Right lung (tissue), 2 donors: ENCODE measurements at regions not wholly inside any gene's neighbourhood (a gene's known extent, or its start where the extent isn't known, plus 50 kb on each side); places are given as distances from the start of the nearest gene placed in this dataset.

Experiments used
- DNase-seq, 2 donors: peaks; one replicate each; pipeline ENCODE4 v3.0.0-alpha.2; 2013

DNA sequence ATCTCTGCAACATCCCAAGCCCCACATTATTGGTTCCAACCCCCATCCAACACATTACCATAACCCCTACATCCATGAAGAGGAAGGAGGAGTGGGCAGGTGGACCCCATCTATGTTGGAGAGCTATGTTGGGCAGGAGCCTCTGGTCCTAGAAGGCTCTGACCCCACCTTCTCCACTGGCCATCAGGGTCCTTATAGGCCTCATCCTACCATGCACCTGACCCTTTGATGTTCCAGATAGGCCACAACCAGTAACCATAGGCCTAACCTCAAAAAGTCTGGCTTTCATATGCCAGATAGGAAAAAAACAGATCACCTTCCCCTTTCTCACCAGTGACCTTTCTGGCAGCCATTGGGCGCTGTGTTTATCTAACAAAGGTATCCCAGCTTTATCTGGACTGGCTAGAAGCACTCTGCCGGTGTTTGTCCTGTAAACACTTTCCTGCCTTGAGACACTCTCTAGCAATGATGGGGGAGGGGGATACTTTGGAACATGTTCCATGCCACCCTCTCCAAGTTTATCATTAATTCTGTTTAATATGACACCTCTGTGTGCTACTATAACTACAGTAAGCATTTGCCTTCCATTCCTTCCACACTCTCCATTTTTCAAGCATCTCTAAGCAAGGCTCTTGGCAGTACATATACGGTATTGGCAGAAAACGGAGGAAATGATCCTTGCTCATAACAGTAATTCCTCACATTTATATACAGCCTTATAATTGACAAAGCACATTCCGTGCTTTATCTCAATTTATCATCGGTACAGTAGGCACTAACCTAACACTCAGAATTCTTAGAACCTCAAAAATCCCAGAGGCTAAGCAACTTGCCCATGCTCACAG is 377.1 kb downstream of the VPS13C start:
- no peak for DNase-seq

DNA sequence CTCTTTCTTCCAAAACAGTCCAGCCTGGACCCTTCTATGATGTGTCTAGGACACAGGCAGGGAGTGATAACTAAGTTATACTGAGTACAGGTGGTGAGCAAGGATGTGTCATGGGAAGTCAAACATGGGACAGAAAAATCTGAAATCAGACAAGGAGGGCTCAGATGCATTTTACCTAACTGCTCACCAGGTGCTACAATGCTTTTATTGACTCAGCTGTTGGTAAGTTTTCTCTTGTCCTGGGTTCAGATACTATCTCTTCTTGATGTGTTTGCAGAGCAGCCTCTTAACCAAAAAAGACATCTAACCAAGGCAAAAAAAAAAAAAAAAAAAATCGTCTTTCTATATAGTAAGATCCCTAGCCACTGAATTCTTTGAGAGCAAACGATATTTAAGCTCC is 378.6 kb downstream of the VPS13C start:
- no peak for DNase-seq

DNA sequence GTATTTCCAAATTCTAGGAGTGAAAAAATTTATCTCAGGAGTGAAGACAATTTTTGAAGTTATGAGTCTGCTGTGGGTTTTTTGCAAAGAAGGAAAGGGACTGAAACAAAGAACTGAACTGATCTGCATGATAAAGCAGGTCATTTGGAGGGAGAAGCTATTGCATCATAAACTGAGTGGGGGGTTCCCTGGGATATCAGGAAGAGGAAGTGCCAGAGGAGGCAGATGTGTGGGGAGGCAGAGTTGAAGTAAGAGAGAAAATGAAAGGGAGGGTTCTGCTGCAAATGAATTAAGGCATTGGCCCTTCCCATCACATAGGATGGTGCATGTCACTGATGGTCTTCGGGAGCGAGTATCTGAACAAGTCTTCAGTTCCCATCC is 379.2 kb downstream of the VPS13C start:
- no peak for DNase-seq

- DNase-seq, result no peak
Measured at GRCh38 chr15:61680260-61681037, 379.8 kb downstream of the VPS13C start.

GRCh38 chr15:61671736-61672135 is 388.5 kb downstream of the VPS13C start:
- DNase-seq, result no peak

- DNase-seq, result no peak
Measured at GRCh38 chr15:61668444-61668843, 391.8 kb downstream of the VPS13C start.

GRCh38 chr15:61661791-61662190 is 398.5 kb downstream of the VPS13C start:
- no peak for DNase-seq

- peak in 1 of 2 donors; percentile 37 for DNase-seq
Measured at GRCh38 chr15:61660579-61660978, 399.7 kb downstream of the VPS13C start.

DNA sequence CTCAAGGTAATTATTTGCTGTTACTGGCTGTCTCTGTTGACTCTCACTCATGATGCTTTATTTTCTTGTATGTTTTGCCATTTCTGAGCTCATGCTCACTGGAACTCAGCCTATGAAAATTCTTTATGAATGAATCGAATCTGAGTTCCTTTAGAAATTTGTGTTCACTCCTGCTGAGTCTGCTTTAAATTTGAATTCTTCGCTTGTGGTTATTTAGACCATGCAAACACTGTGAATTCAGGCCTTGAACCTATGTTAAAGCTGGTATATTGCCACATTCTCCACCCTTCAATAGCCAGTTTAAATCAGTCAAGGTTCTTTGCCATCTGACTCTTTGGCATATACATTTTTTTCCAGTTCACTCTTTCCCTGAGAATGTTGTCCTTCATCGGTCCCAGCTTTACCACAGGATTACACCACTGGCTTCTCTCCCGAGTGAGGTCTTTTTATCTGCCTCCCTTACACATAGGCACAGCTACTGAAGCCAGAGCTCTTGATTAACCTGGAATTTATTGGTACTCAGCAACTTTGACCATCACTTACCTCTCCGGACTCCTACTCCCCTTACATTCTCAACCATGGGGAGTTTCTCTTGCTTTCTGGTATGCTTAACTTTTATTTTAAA is 400.6 kb downstream of the VPS13C start:
- DNase-seq, result no peak

GRCh38 chr15:61657461-61657860 is 402.8 kb downstream of the VPS13C start:
- no peak for DNase-seq

DNA sequence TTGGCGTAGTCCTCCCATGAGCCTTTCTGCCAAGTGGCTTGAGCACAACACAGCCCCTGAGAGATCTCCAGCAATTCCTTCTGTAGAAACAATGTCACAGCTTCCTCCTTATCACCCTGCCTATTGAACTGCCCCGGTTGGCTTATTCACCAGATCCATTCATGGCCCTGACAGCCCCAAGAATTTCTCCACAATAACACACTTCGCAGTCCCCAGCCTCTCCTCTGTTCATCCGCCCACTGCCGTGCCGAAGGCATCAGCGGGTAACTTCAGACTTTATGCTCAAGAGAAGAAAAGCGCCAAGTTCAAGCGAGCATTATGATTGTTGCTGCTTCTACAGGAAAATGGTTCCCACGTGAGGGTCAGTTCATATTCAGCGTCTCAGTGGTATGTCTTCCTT is 403.9 kb downstream of the VPS13C start:
- no peak for DNase-seq

- DNase-seq, result no peak
Measured at GRCh38 chr15:61655881-61656280, 404.4 kb downstream of the VPS13C start.

DNA sequence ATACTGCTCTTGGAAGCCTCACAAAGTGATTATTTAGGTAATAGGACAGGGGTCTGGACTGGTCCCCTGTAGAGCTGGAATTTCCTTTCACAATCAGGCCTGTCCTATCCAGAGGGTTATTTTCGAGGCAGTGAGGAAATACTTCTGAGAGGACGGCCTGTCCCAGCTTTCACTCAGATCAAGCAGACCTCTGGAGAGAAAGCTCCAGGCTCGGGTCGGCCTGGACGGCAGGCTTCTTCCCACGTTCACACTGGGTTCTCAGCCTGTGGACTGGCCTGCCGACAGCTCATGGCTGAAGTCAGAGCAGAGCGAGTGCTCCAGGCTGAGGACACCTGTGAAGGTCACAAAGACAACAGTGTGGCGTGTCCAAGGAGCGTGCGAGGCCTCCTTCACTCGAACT is 405.3 kb downstream of the VPS13C start:
- DNase-seq, result no peak

- no peak for DNase-seq
Measured at GRCh38 chr15:61654002-61654740, 406.1 kb downstream of the VPS13C start.

DNA sequence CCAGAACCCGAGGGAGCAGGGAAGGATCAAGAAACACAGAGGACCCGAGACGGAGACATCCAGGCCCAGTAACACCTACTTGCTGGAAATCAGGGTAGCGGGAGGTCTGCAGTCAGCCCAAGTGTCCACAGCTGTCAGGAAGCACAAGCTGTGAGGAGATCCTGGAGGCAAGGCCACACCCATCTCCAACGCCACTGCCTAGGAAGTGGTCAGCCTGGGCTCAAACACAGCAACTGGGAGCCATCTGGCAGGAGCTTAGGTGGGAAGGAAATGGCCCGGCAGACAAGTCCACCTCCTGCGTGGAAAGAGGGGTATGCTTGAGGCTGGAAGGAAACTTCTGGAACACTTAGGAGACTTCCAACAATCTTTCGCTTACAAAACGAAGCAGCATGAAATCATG is 407.1 kb downstream of the VPS13C start:
- DNase-seq, result no peak

- DNase-seq, result no peak
Measured at GRCh38 chr15:61651267-61651666, 409.0 kb downstream of the VPS13C start.

DNA sequence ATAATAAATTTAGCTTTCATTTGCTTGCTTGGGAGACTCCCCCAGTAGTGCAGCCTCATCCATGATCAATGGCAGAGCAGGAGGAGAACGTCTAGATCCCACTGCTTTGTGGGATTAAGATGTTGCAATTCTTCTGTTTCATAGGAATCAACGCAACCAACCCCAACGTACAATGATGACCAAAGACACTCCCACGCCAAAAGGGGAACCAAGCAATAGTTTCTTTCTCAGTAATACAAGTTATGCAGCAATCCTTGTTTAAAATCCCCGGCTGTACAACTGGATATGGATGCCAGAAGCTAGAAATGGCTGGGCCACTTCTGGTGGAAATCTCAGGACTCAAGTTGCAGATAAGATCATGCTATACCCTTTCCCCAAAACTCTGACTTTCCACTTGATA is 411.2 kb downstream of the VPS13C start:
- DNase-seq, result no peak

GRCh38 chr15:61644550-61644949 is 415.4 kb upstream of the RORA start:
- DNase-seq, result no peak

DNA sequence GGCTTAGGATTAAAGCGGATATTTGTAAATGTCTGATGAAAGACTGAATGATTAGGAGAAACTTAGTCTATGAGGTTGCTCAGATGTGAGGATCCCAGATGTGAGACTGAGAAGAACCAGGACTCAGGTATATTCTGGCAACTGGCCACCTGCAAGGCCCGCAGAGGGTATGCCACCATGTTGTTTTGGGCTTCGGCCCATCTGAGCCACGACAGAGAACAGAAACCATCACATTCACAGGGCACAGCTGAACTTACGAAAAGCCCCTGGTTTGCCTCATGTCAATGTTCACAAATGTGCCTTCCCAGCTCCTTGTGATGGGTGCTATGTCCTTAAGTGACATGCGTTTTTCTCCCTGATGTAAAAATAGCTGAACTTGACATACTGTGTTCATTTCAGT is 412.5 kb upstream of the RORA start:
- DNase-seq, result no peak

- DNase-seq, result no peak
Measured at GRCh38 chr15:61640756-61641155, 411.7 kb upstream of the RORA start.

- no peak for DNase-seq
Measured at GRCh38 chr15:61639491-61639890, 410.4 kb upstream of the RORA start.

DNA sequence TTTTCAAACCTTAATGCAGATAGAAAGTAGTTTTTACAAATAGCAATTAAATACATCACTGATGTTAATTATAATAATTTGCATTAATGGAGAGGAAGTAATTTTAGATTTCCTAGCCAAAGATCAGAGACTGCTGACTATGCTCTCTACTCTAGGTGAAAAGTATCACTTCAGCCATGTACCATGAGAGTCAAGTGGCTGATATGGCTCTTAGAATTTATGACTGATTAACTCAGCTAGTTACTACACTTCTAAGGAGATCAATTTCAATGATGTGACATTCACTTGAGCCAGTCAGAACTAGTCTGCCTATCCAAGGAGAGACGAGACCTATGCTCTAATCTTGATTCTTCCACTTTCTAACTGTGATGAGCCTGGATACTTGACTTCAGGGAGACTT is 405.7 kb upstream of the RORA start:
- DNase-seq, result no peak
